ENCODE measurements at regions not wholly inside any gene's neighbourhood (a gene's known extent, or its start where the extent isn't known, plus 50 kb on each side); places are given as distances from the start of the nearest gene placed in this dataset.

- DNase-seq (ENCODE audit: low read depth, low spot score): no peak
Measured at GRCh38 chr2:147509821-147510220, 335.0 kb upstream of the ACVR2A start.

DNA sequence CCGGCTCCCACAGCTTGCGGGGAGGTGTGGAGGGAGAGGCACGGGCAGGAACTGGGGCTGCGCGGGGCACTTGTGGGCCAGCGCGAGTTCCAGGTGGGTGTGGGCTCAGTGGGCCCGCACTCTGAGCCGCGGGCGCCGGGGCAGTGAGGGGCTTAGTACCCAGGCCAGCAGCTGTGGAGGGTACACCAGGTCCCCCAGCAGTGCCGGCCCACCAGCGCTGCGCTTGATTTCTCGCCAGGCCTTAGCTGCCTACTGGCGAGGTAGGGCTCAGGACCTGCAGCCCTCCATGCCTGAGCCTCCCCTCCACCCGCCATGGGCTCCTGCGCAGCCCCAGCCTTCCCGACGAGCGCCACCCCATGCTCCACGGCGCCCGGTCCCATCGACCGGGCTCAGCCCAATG, 337.9 kb upstream of the ACVR2A start:
- DNase-seq (ENCODE audit: low read depth, low spot score): no peak

DNA sequence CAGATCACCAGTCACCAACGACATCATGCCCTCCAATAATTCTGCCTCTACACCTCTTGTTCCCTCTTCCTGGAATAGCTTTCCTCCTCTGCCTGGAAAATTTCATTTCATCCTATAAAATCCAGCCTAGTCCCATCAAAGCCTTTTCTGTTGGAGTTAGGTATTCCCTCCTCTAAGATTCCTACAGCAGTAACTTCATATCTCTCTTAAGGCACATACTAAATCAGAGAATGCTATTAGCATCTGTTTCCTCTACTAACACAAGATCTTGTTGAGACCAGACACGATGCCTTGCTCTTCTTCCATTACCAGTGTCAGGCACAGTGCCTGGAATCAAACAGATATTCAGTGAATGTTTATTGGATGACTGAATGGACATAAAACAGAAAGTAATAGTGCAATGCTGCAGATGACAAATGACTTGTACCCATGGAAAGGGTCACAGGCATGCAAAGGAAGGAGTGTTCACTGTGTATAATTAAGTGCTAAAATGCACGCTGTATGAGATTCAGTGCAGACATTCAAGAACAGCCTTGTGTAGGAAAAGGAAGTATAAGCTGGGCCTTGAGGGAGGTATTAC, 342.0 kb upstream of the ACVR2A start:
- DNase-seq (ENCODE audit: low read depth, low spot score): no peak

GRCh38 chr2:147501968-147502367, 342.9 kb upstream of the ACVR2A start:
- no peak for DNase-seq (ENCODE audit: low read depth, low spot score)

- DNase-seq (ENCODE audit: low read depth, low spot score): no peak
Measured at GRCh38 chr2:147500819-147501395, 343.9 kb upstream of the ACVR2A start.

GRCh38 chr2:147500229-147500628, 344.6 kb upstream of the ACVR2A start:
- DNase-seq (ENCODE audit: low read depth, low spot score): no peak

- DNase-seq (ENCODE audit: low read depth, low spot score): no peak
Measured at GRCh38 chr2:147499785-147500184, 345.0 kb upstream of the ACVR2A start.

DNA sequence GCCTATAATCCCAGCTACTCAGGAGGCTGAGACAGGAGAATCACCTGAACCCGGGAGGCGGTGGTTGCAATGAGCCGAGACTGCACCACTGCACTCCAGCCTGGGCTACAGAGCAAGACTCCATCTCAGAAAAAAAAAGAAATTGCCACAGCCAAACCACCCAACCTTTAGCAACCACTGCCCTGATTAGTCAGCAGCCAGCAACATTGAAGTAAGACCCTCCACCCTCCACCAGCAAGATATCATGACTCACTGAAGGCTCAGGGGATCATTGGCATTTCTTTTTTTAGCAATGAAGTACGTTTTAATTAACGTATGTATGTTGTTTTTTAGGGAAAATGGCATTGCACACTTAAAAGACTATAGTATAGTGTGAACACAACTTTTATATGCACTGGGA, 349.1 kb upstream of the ACVR2A start:
- no peak for DNase-seq (ENCODE audit: low read depth, low spot score)

GRCh38 chr2:147492471-147492870, 352.4 kb upstream of the ACVR2A start:
- no peak for DNase-seq (ENCODE audit: low read depth, low spot score)

DNA sequence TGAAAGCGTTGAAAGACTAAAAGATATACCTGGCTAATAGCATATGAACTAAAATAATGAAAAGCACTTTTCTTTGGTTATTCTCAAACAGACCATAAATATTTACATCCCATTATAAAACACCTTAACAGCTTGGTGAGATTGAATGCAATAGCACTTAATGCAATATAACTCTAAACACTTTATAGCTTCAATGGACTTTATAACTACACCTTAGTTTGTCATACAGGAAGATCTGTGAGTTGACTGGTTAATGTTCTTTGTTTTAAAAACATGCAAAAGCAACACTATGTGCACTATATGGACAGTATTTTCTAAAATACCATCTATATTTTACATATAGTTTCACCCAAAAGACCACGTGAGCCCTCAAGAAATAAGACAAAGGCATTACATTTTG, 353.3 kb upstream of the ACVR2A start:
- no peak for DNase-seq (ENCODE audit: low read depth, low spot score)

DNA sequence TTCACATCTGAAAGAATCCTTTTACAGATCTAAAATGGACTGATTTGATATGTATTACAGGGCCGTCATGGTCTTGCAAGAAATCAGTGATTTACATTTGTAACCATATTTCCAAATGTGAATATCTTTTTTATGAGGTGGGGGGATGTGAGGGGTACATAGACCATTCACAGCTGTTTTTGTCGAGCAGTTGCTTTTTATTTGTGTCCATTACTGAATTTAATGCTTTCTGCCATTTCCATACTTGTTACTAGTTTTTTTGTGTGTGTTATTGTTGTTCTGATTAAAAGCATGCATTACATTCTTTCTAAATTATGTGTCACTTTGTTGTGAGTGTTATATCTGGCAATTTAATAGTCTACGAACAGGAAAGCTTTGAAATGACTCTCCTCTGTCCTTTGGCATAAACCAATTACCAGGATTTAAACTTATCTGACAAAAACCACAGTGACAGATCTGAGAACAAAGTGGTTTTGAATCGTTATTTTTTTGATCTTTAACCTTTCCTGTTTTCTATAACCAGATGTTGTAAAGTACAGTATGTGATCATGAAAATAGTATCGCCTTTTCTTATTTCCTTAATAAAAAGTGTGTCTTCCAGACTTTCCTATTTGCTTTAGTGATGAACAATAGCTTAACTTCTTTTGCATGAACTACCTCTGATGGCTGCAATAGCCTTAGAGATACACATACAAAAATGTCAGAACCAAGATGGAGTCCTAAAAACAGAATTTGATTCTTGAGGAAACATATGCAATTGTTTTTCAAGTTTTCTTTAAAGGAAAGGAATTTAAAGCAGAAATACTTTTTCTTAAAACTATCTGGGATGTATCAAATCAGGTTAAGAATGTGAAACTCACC, 354.2 kb upstream of the ACVR2A start:
- DNase-seq (ENCODE audit: low read depth, low spot score): no peak

DNA sequence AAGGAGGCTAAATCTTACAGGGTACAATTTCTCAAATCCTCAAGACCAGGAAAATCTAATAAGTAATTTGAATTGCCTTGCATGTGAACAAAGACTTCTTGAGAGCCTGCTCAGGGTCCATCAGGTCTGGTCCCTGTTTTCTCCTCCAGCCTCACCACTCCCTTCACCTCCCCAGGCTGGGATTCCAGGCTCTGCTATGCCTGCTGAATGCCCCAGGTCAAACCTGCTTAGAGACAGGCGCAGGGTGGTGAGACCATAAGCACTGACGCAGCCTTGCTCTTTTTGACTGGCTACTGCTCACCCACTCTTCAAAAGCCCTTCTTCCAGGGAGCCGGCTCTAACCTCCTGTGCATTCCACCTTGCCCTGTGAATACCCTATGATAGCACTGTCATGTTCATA, 356.4 kb upstream of the ACVR2A start:
- no peak for DNase-seq (ENCODE audit: low read depth, low spot score)

DNA sequence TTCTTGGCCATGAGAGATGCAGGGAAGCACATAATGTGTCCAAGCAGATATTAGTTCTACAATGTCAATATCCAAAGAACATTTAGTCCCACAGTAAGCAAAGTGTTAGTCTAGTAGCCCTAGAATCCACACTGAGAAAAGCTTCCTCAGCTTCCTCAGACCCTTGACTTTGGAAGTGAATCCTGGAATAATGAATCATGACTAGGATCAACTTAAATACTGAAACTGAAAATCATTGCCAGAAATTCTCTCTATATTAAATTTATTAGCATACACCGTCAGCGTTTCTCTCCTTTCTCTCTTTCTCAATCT, 356.9 kb upstream of the ACVR2A start:
- no peak for DNase-seq (ENCODE audit: low read depth, low spot score)

DNA sequence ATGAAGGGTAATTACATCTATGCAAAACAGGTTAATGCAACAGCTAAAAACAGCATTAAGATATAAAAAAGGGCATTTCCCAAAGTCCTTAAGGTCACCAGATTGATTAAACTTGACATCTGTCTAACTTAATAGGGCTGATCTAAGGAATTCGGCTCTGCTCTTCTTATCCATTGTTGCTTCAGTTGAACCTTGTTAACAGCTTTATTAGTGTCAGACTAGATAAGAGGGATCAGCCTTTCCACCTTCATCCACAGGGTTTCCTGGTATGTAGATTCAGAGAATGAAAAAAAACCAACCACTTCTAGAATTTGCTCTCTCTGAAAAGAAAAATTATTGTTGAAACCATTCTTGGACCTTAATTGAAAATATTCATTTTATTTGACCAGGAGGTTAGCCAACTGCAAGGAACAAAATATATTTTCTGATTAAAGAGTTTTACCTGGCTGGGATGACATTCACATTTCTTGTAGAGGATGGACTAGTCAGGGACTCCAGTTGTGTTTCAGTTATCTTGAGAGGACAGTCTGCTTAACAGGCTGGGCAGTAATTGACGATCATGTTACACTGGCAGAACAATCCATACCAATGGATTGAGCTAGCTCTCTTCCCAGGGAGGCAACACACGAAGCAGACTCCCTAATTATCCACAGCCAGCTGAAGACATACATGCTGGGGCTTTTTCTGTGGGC, 357.4 kb upstream of the ACVR2A start:
- no peak for DNase-seq (ENCODE audit: low read depth, low spot score)

- DNase-seq (ENCODE audit: low read depth, low spot score): no peak
Measured at GRCh38 chr2:147485210-147485851, 359.5 kb upstream of the ACVR2A start.

GRCh38 chr2:147483911-147484310, 360.9 kb upstream of the ACVR2A start:
- no peak for DNase-seq (ENCODE audit: low read depth, low spot score)

DNA sequence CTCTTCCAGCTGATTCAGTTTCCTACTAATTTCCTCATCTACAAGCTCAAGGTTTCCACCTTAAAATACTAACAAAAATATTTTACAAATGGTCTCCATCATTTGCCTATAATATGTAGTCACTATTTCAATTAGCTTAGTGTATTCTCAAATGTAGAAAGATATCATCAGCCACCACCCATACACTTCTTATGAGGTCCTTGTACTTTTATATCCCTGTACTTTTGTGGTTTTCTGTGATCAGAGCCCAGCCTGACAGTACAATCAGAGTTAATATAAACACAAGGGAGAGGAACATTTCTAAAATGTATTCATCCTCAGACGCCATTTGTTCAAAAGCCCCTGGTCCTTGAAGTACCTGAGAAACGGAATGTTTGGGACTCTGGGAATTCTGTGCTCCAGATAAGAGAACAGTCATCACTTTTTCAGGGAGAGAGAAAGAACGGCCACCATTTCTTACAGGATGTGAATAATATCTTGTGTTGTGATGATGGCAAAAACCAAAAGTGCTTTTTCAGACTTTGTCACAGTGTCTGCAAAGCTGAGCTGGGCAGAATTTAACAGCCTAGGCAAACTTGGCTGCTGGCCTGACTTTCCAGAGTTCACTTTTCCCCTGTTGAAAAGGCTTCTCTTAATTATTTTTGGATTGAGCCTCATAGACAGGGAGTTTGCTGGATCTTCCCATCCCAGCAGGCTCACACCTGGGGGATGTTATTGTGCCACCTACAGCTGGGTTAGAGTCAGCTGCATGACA, 361.7 kb upstream of the ACVR2A start:
- DNase-seq (ENCODE audit: low read depth, low spot score): no peak

GRCh38 chr2:147482111-147482895, 362.5 kb upstream of the ACVR2A start:
- no peak for DNase-seq (ENCODE audit: low read depth, low spot score)

- DNase-seq (ENCODE audit: low read depth, low spot score): no peak
Measured at GRCh38 chr2:147479358-147479757, 365.5 kb upstream of the ACVR2A start.

DNA sequence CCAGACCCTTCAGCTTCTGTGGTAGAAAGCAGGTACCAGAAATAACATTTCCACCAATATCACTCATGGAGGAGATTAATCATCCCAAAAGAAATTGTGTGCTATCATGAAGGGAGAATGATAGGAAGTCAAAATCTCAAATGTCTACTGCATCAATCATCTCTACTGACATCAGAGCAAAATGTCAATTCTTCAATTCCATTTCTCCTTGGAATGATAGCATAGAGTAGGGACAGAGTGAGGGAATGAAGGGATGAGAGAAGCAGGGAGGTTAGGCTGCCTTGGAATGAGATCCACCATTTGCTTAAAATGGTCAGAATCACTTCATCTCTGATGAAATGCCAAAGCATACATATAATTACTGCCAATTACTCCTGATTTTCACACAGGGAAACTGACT, 371.8 kb upstream of the ACVR2A start:
- DNase-seq (ENCODE audit: low read depth, low spot score): no peak

- DNase-seq (ENCODE audit: low read depth, low spot score): no peak
Measured at GRCh38 chr2:147471126-147471525, 373.7 kb upstream of the ACVR2A start.
